ENCODE measurements at regions not wholly inside any gene's neighbourhood (a gene's known extent, or its start where the extent isn't known, plus 50 kb on each side); places are given as distances from the start of the nearest gene placed in this dataset.
"Not testable (repeated sequence)": the region's sequence is repeated elsewhere in the genome, so short reads cannot be mapped to it uniquely, and the experiment has no call there.

GRCh38 chr12:83805156-83805772 lies 1107.3 kb downstream of the SLC6A15 start:
- DNase-seq: no peak

DNA sequence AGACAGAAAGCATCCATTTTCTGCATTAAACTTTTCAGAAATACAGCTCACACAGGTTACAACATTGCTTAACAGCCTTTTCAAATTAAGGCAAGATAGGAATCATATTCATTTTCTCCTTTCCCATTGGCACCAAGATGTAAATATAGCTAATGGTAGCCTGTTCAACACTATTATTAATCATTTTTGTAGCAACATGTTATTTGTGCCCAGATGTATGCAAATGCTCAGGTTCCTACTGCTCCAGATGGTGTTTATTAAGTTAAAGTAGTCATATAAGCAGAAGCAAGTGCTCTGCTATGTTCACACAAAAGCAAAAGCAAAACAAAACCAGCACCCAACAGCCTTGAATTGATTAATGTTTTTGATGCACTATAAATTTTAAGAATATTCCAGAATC lies 1110.6 kb downstream of the SLC6A15 start:
- DNase-seq: no peak

GRCh38 chr12:83800022-83800421 lies 1112.6 kb downstream of the SLC6A15 start:
- no peak for DNase-seq

- no peak for DNase-seq
These were observed 1109.8 kb downstream of the TMTC2 start for GRCh38 chr12:83796531-83796930.

- no peak for DNase-seq
These were observed 1106.9 kb downstream of the TMTC2 start for GRCh38 chr12:83793616-83794015.

DNA sequence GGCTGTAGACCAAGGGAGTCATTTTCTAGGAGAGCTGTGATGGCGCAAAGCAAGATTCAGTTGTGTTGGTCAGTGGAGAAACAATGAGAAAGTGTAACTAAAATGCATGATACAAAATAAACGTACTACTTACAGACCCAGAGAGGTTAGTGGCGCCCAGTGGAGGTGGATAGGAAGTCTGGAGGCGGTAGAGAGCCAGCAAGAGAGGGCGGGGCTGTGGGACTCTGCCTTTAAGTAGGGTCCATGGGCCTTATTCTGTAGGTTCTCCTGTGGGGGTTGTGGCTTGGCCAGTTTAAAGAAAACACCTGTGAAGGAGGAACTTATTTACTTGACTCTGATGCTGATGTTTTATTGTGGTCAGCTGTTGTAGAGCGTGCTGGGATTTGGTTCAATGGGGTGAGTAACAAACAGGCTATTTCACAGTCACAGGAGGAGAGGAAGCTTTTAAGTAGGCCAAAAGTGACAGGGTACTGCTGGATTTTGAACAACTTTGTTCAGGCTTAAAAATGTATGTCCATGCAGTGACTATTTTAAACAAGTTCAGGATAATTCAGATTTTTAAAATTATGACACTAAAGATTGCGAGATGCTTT lies 1097.7 kb downstream of the TMTC2 start:
- DNase-seq: no peak

DNA sequence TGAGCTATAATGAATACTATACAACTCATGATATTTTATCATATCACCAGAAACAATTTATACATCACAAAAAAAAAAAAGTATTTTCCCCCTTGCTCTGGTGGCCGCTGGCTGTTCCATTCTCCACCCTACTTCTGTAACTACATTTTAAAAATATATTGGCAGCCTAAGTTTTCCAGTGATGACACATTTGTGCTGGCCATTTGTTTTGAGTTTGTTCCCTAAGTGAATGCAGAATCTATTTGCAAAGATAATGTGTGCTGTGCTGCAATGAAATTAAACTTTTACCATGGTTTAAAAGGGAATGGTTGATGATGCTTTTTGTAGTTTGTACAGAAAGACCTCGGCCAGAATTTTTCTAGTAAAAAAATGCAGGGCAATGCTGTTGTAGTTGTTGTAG lies 1092.8 kb downstream of the TMTC2 start:
- no peak for DNase-seq

DNA sequence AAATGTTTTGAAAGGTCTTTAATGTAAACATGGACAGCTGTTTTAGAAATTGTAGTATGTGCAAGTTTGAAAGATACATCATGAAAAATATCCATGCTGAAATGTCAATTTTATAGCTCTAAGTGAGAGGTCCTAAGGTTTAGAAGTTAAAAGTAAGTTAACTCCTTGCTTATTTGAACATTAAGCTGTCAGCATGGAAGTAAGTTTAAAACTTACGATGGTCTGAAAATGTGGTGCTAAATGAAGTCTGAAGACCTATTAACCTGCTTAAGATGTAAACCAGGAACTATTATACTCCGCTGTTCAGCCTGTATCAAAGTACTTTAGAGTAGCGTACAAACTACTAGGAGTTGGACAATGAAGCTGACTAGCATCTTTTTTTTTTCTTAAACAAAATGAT lies 1082.4 kb downstream of the TMTC2 start:
- no peak for DNase-seq

DNA sequence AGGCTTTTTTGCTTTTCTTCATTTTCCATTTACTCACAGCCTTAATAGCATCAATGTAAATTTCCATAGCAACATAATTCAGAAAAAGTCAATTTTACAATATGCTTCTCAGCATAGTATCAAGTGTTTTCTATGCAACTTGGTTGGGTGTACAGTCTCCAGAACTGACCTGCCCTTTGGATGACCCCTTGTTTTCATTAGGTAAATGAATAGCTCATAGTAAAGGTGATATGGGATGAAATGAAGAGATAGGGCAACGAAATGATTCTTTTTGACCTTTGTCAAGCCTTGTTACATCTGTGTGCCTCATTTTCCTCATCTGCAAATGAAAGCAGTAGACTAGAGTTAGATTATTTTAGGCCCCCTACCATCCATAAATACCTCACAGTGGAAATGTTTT lies 1081.0 kb downstream of the TMTC2 start:
- DNase-seq: no peak

GRCh38 chr12:83763425-83763824 lies 1076.7 kb downstream of the TMTC2 start:
- no peak for DNase-seq

DNA sequence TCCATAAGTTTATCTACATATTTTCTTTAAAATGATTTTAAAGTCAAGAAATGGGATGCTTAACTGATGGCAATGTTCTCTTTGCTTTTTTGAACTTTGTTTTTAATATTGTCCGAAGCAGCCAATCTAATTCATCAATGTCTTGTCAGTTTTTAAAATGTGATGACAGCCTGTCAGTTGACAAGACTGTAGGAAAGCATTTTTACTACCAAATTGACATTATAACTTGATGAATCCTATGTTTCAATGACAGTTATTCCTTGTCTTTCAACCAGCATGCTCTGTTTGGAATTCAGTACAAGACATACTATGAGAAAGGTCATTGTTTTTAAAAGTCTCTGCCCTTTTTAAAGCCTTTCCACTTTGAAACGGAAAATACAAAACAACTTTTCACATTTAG lies 1073.2 kb downstream of the TMTC2 start:
- DNase-seq: no peak

- DNase-seq: no peak
These were observed 1072.4 kb downstream of the TMTC2 start for GRCh38 chr12:83758888-83759631.

GRCh38 chr12:83753904-83754303 lies 1067.2 kb downstream of the TMTC2 start:
- no peak for DNase-seq

GRCh38 chr12:83753205-83753604 lies 1066.5 kb downstream of the TMTC2 start:
- no peak for DNase-seq

- DNase-seq: no peak
These were observed 1052.9 kb downstream of the TMTC2 start for GRCh38 chr12:83739607-83740006.

DNA sequence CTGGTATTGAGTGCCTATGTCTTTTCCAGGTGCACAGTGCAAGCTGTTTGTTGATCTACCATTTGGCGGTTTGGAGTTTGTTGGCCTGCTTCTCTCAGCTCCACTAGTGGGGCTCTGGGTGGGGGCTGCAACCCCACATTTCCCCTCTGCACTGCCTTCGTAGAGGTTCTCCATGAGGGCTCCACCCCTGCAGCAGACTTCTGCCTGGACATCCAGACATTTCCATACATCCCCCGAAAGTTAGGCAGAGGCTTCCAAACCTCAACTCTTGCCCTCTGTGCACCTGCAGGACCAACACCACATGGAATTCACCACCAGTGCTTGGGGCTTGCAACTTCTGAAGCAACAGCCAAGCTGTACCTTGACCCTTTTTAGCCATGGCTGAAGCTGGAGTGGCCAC lies 1024.1 kb downstream of the TMTC2 start:
- no peak for DNase-seq

- no peak for DNase-seq
These were observed 1023.2 kb downstream of the TMTC2 start for GRCh38 chr12:83709899-83710298.

- DNase-seq: no peak
These were observed 1014.1 kb downstream of the TMTC2 start for GRCh38 chr12:83700838-83701237.

GRCh38 chr12:83696311-83696710 lies 1009.6 kb downstream of the TMTC2 start:
- not testable (repeated sequence) for DNase-seq

DNA sequence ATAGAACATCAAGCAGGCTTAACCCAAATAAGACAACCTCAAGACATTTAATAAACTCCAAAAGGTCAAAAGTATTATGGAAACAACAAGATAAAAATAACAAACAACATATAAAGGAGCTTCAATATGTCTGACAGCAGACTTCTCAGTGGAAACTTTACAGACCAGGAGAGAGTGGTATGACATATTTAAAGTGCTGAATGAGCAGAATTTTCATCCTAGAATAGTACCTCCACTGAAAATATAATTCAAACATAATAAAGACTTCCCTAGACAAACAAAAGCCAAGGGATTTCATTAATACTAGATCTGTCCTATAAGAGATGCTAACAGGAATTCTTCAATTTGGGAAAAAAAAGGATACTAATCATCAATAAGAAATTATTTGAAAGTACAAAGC lies 1005.0 kb downstream of the TMTC2 start:
- no peak for DNase-seq

DNA sequence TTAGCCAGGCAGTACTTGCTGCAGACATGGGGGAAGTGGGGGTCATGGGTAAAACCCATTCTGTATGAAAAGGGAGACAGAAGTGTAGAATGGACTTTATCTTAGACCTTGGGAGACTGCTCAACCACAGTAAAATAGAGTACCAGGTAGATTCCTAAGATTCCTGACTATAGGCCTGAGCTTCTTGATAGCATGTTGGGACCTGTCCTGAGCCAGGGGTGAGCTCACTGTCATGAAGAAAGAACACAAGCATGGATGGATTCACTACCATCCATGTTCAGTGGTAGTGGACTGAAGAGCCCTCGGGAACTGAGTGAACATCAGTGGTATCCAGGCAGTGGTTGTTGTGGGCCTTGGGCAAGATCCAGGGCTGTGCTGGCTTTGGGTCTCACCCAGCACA lies 1003.8 kb downstream of the TMTC2 start:
- no peak for DNase-seq

GRCh38 chr12:83689333-83689732 lies 1002.6 kb downstream of the TMTC2 start:
- DNase-seq: no peak

DNA sequence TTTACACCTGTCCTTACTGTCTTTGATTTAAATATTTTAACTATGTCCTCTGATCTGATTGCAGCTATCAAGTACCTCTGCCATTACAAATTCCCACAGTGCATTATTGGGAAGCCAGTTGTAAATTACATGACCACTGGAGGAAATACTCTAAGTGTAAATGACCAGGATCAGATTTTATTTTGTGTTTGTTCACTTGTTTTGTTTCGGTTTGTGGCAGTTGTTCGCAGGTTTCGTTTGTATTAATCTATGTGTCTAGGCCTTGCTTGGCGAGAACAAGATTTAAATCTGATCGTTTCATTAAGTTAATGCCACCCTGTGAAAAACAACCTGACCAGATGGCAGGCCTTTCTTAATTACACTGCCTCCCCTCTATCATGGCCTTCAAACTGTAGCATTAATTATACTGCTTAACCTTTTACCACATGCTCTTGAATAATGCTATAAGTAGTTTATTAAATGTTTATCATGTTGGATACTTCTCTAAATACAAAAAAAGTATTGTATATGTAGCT lies 990.1 kb downstream of the TMTC2 start:
- no peak for DNase-seq

DNA sequence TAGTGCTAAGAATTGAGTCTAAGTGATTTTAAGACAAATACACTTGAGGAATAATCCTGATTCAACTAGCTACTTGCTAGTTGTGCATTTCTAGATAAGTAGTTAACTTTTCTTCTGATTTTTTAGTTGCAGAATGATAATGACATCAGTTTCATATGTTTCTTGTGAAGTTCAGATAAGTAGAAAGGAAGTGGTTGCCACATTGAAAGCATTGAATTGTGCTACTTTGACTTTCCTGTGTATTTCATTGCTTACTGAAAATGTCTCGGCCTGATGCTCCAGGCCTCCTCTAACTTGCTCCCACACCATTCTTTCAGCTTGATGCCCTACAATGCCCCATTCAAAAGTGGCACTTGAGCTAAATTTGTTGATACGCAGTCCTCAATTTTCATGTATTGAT lies 980.0 kb downstream of the TMTC2 start:
- no peak for DNase-seq

All from suppressor macrophage (primary cell).